CD4-positive, alpha-beta T cell treated with Interleukin-1 beta for 1 hour (primary cell): ENCODE measurements at regions not wholly inside any gene's neighbourhood (a gene's known extent, or its start where the extent isn't known, plus 50 kb on each side); places are given as distances from the start of the nearest gene placed in this dataset.

Source experiments
- DNase-seq, 2 donors: peaks; one replicate each; pipeline ENCODE4 v3.0.0-alpha.2; 2020 to 2022

DNA sequence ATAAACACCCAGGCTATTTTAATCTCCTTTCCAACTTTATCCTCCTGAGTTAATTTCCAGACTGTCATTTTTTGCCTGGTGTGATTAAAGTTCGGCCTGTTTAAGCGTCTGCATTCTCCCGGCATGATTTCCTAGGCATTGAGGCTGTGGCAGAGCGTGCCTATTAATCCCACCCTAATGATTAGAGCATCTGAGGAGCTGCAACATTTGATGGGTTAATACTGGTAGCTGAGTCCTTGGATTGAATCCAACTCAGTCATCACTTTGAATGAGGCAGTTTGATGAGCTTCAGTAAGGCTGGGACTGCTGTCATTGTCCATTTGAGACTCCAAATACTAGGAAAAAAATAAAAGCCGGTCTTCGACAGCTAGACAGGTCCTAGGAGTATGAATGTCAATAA is 882.5 kb downstream of the SLC4A3 start:
- DNase-seq: no peak

DNA sequence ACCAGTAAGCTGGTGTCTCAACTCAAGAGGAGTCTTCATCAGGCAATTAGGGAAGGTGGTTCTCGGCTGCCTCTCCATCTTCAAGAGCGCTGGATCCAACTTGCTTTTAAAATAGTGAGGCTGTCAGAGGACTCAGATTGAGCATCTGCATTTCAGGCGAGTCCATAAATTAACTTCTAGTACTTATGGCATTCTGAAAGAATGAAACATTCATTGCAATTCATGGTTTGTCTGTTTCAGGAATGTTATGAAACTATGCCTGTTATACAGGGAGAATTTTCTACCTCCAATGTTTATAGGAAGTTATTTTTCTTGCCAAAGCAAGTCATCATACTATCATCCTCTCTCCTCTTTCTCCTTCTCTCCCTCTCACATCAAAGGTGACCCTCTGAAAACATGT is 883.2 kb downstream of the SLC4A3 start:
- DNase-seq: no peak

DNA sequence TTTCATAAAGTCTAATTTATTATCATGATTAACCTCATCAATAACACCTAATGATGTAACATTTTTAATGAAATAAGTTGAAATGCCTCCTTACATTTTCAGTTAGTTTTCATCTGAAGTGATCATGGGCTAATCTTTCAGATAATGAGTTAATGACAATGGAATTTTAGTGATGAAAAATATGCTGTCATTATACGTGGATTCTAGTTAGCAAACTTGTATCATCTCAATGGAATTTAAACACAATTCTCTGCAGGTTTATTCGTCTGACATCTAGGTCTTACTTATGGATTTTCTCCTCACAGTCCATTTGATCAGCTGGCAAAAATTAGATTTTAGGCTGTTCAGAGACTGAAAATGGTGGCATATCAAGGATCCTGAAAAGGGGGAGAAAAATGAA is 885.0 kb downstream of the SLC4A3 start:
- no peak for DNase-seq

DNA sequence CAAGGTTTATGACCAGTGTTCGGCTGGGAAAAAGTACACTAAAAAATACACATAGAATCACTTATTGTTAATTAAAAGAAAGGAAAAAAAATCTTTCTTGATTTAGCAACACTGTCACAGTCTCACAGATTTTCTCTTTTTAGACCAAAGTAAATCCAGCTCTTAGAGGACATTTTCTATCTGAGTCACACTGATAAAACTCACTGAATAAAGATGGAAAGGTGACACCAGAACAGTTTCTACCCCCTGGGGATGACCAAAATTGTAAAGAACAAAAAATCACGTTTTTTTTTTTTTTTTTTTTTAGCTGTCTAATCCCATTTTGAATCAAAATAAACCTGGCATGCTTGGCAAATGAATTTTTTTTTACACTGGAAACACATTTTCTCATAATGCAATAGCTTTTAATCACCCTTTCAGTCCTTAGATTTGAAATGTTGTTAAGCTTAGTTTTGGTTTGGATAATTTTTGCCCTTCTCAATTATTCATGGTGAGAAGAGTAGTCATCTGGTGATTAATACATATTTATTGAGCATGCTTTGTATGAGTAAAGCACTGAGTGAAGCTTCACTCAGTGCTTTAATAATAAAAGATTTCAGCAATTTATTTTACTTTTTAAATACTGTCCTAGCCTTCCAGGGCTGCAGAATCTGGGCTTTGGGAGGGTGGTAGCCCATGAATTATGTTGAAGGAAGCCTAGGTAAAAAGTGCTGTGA is 886.3 kb downstream of the SLC4A3 start:
- no peak for DNase-seq

DNA sequence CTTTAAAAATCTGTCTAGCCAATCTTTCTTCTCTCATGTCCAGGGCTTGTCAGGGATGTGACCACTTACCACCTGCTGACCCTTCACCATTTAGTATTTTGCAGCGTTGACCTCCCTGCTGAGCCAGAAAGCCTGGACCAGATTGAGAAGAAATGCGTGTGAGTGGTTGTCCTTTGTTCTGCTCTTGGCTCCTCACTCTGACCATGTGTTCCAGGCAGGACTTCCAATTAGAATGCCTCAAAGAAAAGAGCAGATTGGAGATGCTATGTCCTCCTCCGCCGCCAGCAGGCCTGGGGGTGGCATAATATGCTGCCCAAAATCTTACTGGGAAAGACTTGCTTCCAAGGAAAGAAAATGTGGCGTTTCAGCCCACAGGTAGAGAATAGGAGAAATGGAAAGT is 894.1 kb downstream of the SLC4A3 start:
- no peak for DNase-seq

DNA sequence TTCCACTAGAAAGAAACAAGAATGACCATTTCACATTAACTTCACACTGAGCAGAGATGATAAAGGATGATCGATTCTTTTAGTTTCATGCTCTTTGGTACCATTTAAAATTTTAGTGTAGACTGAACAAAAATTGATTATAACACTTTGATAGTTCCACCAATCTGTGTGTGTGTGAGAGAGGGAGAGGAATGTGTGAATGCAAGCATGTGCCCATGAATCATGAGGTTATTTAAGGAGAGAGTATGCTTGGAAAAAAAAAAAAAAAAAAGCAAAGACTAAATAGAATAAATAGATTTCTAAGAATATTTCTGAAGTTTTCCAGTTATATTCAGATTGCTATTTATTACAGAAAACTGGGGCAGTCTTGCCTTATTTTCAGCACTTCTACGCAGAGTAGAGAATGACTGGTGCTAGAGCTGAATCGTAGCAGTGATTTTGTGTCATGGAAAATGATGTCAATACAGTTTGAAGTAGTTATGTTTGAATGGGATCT is 900.8 kb downstream of the SLC4A3 start:
- DNase-seq: no peak

DNA sequence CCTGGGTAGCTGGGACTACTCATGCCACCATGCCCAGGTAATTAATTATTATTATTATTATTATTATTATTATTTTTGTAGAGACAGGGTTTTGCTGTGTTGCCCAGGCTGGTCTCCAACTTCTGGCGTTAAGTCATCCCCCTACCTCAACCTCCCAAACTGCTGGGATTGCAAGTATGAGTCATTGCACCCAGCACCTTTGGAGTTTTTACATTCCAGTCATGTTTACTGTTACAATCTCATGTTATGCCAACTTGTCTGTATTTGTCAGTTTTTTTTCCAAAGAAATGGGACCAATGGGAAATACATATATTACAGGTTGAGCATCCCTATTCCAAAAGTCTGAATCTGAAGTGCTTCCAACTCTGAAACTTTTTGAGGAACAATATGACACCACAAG is 903.8 kb downstream of the SLC4A3 start:
- DNase-seq: no peak

DNA sequence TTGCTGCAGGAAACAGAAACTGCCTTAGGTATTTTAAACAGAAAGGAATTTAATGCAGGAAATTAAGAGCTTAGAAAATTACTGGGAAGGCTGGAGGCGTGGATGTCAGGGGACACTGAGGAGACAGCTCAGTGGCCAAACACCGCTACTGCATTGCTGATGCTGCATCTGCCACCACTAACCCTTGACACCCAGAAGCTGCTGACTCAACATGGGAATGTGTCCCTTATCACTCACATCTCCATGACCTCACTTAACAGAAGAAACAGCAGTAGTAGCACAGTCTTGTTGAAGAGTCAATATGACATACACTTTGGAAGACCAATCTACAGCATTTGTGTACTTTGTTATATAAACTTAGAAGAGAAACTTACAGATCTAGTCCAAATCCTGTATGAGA is 906.1 kb downstream of the SLC4A3 start:
- no peak for DNase-seq

DNA sequence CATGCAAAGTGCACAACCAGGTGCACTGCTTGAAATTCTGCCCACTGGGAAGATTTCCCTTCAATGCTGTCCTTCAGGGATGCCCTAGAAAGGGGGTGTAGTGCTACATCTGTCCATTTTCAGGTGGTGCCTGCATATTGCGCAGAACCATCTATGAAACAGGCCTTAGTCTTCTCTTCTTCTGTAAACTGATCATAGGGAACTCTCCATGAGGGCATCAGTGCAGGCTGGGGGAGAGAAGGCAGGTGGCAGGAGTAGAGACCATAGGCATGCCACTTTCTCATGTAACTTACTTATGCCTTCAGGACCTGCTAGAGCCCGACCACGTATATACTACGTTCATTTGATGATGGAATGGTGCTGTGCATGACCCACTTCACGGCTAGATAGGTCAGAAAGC is 912.1 kb downstream of the SLC4A3 start:
- DNase-seq: no peak

DNA sequence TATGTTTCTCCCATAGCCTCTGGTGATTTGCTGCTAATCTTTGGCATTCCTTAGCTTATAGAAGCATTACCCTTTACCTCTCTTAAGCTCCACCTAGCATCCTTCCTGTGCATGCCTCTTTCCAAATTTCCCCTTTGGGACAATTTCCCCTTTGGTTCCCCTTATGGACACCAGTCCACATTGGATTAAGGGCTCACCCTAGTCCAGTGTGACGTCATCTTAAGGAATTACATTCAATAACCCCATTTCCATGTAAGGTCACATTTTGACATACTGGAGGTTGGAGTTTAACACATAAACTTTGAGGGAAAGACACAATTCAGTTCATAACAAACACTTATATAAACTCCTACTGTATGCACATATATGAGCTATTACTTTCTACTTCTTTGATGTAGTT is 916.6 kb downstream of the SLC4A3 start:
- DNase-seq: no peak

DNA sequence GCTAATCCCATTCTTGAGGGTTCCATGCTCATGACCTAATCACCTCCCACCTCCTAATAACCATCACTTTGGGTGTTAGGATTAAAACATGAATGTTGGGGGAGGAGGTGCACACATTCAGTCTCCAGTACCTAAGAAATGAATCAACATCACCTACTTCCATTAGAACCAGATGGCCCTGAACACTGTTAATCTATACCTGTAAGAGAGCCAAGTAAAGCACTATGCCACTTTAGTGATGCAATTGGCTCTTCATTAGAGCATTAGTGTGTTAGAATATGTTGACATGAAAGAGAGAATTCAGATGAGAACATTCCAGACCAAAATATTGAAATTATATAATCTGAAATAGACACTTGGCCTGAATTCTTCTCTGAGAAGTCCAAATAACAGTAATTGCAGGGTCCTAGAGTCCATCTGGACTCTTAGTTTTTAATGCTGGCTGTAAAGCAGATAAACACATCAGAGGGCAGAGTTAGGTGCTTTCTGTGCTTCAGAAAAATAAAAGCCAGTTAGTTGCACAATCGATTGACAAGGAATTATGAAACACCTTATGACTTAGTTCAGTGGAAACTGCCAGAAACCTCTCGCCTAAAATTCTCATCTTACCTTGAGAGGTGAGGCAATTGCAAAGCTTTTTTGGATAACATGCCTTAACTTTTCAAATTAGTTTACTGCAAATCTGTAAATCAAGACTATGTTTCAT is 923.7 kb downstream of the SLC4A3 start:
- DNase-seq: no peak

DNA sequence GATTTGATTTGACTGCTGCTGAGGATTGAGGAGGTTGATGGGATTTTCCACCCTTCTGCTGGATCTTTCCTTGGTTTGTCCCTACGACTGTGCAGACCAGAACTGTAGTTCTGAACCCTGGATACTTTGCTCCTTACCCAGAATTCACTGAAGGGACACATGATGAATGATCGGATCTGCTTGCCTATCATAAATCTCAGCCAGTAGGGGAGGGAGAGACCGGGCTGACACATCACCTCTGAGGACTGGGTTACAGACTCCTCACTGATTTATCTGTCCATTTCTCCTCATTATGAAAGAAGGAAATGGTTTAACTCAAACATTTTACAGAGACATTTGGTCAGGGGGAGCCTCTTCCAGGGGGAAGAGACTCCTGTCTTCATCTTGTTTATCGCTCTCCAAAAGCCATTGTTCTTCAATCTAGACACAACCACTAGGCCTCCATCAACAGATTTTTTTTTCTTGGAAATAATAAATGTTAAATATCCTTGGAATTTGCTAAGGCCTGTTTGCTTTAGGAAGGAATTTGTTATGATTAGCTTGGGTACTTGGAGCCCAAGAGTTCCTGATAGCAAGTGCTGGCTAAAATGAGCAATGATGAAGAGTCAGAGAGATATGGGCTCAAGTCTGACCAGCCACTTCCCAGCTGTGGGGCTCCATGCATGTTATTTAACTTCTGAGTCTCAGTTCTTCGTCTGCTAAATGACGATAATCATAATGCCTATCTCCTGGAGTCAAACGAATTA is 925.5 kb downstream of the SLC4A3 start:
- DNase-seq: no peak

DNA sequence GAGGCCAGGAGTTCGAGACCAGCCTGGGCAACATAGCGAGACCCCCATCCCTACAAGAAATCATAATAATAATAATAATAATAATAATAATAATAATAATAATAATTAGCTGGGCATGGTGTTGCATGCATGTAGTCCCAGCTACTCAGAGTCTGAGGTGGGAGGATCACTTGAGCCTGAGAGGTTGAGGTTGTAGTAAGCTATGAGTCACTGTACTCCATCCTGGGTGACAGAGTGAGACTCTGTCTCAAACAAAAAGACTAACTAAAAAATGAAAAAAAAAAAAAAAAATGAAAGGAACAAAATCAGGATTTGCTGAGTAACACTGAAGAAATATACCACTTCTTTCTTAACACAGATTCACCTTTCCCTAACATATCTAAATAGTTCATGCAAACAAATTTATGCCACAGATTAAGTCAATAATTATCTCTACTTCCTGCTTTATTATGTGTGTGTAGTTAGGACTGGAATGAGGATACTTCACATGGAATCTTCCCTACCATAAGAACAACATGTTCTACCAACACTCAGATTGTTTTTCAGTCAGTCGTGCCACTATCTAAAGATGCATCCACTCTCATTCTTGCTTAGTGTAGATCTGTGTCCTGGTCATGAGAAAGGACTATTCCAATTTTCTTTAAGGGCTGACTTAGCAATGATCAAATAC is 928.7 kb downstream of the SLC4A3 start:
- no peak for DNase-seq

DNA sequence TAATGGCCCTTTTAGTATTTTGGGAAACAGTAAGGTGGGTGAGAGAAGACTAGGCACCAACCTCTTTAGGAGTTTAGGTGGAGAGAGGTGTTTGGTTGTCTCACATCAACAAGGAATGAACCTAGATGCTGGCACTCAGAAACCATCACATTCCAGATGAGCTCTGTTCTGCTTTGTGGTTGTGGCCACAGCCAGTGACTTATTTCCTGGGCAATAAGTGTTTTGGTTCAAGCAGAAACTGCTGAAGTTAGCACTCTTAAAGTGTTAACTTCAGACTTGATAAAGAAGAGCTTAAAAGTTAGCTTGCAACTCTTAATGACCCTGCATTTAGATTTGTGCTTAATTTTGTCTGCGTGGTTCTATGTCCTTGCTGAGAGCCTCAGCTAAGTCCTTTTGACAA is 929.2 kb downstream of the SLC4A3 start:
- DNase-seq: no peak

DNA sequence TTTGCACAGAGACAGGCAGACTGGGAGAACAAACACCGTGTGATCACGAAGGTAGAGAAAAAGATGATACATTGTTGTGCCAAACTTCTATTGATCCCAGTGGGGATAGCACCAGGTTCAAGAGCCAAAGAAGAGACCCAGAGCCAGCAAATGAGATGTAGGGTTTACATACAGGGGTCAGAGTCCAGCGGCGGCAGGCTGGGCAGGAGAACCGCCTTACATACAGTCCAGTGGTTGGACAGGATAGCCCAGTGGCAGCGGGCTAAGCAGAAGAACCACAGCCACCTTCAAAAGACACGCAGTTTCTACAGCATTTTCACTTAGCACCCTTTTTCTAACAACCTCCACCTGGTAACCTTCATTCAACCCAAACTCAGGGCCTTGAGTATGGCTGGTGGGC is 932.8 kb downstream of the SLC4A3 start:
- no peak for DNase-seq

DNA sequence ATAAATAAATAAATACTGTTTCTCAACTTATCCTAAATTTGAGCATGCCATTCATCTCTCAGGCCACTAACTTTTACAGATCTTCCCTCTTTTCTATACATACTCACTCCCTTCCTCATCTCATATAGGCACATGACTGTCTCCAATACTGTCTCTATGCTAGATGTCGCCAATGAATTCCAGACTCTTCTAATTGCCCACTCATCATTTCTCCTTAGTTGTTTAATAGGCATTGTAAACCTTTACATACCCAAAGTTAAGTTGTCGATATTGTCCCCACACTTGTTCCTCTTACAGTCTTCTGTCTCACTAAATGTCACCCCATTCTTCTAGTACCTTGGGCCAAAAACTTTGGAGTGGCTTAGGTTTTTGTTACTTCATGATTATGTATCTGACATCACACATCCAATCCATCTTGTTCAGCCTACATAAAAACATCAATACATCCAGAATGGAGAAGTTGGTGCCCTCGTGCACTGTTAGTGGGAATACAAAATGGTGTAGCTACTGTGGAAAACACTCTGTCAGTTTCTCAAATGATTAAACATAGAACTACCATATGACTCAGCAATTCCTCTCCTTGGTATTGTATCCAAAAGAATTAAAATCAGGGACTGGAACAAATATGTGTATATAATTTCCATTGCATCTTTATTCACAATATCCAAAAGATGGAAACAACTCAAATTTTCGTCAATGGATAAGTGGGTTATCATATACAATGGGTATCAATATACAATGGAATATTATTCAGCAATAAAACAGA is 935.1 kb downstream of the SLC4A3 start:
- no peak for DNase-seq

DNA sequence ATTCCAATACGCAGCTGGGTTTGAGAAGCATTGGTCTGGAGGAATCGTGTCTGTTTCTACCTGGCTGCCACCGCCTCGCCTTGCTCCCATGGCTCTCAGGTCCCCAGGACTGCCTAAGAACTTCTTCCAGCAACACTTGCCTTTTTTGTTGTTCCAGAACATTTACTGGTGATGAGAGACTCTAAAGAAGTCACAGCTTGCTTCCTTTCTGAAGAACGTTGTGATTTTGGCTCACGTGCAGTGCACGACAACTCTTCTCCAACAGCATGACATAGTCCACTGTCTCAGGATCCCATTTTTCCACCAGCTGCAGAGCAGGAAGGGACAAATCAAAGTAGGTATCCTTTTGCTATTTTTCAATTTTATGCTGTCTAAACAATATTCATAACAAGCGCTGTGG is 940.9 kb downstream of the SLC4A3 start:
- DNase-seq: no peak

DNA sequence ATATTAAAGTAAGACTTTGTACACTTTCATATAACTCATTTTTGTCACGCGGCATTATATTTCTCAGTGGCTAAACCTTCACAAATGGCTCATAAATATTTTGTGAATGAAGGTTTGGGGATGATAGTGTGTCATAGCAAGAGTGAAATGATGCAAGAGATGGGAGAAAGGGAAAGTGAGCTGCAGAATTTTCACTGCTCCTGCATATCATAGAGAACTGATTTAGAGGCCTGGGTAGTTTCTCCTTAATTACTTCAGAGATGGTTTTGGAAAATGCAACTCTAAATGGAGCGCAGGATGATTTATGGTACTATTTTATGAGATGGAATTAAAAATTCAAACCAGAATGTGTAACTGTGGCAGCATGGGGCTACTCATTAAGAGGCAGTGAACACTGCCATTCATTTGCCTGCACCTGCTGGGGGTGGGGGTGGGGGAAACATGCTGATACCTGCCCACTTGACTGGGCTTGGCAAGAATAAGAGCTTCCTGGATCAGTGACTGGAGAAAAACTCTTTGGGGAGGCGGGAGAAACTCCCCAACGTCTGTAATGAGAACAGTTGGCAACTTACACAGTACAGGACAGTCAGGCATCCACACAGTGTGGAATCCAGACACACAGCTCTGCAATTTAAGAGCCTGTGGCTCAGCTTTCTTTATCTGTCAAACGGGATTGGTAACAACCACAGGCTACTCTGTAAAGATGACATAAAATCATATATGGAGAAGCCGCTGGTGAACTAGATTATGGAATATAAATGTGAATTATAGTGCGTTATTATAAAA is 941.9 kb downstream of the SLC4A3 start:
- no peak for DNase-seq

DNA sequence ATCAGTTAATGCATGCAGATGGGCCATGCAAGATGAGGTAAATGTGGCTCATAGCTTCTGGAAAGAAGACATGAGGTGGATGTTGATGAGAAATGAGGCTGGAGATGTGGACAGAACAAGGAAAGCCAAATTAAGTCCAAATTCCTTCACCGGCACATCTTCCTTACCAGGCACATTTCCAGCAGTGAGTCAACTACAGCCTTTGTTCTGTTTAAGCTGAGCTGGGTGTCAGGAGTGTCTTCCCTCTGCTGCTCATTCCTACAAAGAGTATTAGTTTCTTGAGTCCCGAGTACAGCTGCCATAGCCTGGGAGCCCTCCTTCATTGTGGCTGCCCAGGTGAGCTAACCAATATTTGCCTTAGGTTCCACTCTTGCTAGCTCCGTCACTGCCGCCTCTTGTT is 945.0 kb downstream of the SLC4A3 start:
- DNase-seq: no peak

DNA sequence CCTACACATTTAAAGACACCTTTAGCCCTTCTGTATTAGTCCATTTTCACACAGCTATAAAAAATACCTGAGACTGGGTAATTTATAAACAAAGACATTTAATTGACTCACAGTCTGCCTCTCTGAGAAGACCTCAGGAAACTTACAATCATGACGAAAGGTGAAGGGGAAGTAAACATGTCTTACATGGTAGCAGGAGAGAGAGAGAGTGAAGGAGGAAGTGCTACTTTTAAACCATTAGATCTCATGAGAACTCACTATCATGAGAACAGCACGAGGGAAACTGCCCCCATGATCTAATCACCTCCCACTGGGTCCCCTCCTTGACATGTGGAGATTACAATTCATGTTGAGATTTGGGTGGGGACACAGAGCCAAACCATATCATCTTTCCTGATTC is 946.6 kb downstream of the SLC4A3 start:
- no peak for DNase-seq

DNA sequence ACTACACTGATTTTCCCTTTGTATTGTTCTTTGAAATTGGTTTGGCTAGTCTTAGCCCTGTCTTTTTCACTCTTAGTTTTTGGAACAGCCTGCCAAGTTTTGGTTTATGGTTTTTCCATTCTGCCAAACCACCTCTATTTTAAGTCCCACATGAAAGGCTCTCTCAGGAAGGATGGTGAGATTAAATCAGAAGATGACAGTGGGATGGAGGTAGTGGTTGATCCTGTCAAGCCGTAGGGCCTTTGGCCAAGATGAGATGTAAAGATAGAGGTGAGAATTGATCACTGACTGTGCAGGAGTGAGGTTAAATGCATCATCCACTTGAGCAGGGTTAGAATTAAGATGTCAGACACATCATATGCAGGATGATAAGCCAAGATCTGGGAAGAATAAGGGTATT is 948.5 kb downstream of the SLC4A3 start:
- DNase-seq: no peak

DNA sequence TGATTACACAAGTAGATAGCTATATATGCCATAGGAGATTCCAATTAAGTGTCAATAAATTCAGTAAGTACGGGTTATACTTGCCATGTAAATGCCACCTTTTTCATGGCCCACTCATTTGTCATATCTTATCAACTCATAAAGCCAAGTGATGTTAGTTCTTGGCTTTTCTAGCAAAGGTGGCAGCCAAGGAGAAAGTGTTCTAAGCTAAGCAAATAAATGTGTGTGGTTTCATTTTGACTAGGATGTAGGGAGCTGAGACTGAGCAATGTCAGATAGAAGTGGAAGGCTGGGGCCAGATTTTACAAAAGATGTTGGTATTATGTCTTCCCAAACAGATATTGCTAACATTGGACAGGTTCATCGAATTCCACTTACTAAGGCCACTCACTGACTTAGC is 952.0 kb downstream of the SLC4A3 start:
- no peak for DNase-seq
